Keratinocyte (primary cell): ENCODE measurements at regions not wholly inside any gene's neighbourhood (a gene's known extent, or its start where the extent isn't known, plus 50 kb on each side); places are given as distances from the start of the nearest gene placed in this dataset.

ENCODE experiments used
- DNase-seq: peaks from one replicate; pipeline ENCODE4 v3.0.0-alpha.2; 2011; ENCODE audit warnings: low read depth, missing footprints, low spot score
- FAIRE-seq: peaks from 2 replicates; lab custom pipeline; 2011; peaks lifted over from hg19 to GRCh38; lab: Jason Lieb, UNC
- H2AFZ ChIP-seq: 2 replicates; pipeline ENCODE4 v1.6.0; 2012; ENCODE audit warnings: low read length, control low read depth, inconsistent platforms; ENCODE audit not compliant: control insufficient read depth
- H3K27ac ChIP-seq: 2 replicates; pipeline ENCODE4 v1.5.1; 2011; ENCODE audit warnings: low read length; ENCODE audit not compliant: control insufficient read depth, insufficient read depth
- H3K27me3 ChIP-seq: 3 replicates; pipeline ENCODE4 v1.6.0; 2011; ENCODE audit warnings: low read length; ENCODE audit not compliant: control insufficient read depth, insufficient read depth; ENCODE audit errors: extremely low read depth
- H3K36me3 ChIP-seq, 2 experiments: 2 replicates in 1 of 2; 3 replicates in 1 of 2; pipeline ENCODE4 v1.5.1; 2011; ENCODE audit warnings: low read length in 2 of 2, mild to moderate bottlenecking in 1 of 2; ENCODE audit not compliant: control insufficient read depth in 2 of 2, insufficient read depth in 2 of 2; ENCODE audit errors: extremely low read depth in 1 of 2
- H3K4me1 ChIP-seq: 3 replicates; pipeline ENCODE4 v1.5.1; 2011; ENCODE audit warnings: low read length; ENCODE audit not compliant: control insufficient read depth, insufficient read depth; ENCODE audit errors: extremely low read depth
- H3K4me2 ChIP-seq: 3 replicates; pipeline ENCODE4 v1.6.0; 2011; ENCODE audit warnings: low read depth, low read length; ENCODE audit not compliant: control insufficient read depth, insufficient read depth; ENCODE audit errors: extremely low read depth
- H3K4me3 ChIP-seq, 3 experiments: fragments of 200-600 bp in 1 of 3; sonication (generic) in 1 of 3; 2 replicates in 2 of 3; 3 replicates in 1 of 3; pipeline ENCODE4 v1.5.1; 2011 to 2016; ENCODE audit warnings: low read length in 3 of 3, mild to moderate bottlenecking in 3 of 3, control low read depth in 2 of 3, inconsistent platforms in 1 of 3, low read depth in 1 of 3, mixed read lengths in 1 of 3, mixed run types in 1 of 3, moderate library complexity in 1 of 3; ENCODE audit not compliant: control insufficient read depth in 2 of 3, insufficient read depth in 2 of 3; ENCODE audit errors: extremely low read depth in 1 of 3
- H3K79me2 ChIP-seq: 2 replicates; pipeline ENCODE4 v1.6.0; 2012; ENCODE audit warnings: low read length; ENCODE audit not compliant: control insufficient read depth, insufficient read depth
- H3K9ac ChIP-seq: 3 replicates; pipeline ENCODE4 v1.6.0; 2011; ENCODE audit warnings: low read length; ENCODE audit not compliant: control insufficient read depth, insufficient read depth; ENCODE audit errors: extremely low read depth
- H3K9me1 ChIP-seq: 3 replicates; pipeline ENCODE4 v1.6.0; 2011; ENCODE audit warnings: low read length; ENCODE audit not compliant: control insufficient read depth, insufficient read depth; ENCODE audit errors: extremely low read depth
- H3K9me3 ChIP-seq: 2 replicates; pipeline ENCODE4 v1.5.1; 2012; ENCODE audit warnings: low read depth, low read length; ENCODE audit not compliant: control insufficient read depth
- H4K20me1 ChIP-seq: 3 replicates; pipeline ENCODE4 v1.6.0; 2011; ENCODE audit warnings: low read length; ENCODE audit not compliant: control insufficient read depth, insufficient read depth; ENCODE audit errors: extremely low read depth
- CTCF ChIP-seq, 3 experiments: IDR thresholded peaks in 1 of 3; conservative IDR thresholded peaks in 1 of 3; optimal IDR thresholded peaks in 1 of 3; 2 replicates in 2 of 3; 3 replicates in 1 of 3; pipeline versions ENCODE3 to v1.5.1; 2011; ENCODE audit warnings: low read length in 3 of 3, mild to moderate bottlenecking in 3 of 3, moderate library complexity in 2 of 3, control low read depth in 1 of 3, inconsistent platforms in 1 of 3; ENCODE audit not compliant: insufficient read depth in 2 of 3; ENCODE audit errors: extremely low read depth in 1 of 3
- EZH2 ChIP-seq: IDR thresholded peaks from one replicate; pipeline ENCODE4 v1.6.1; 2012; ENCODE audit warnings: inconsistent platforms, mild to moderate bottlenecking, low read length, moderate library complexity
- dilution Hi-C: fragments of 300-500 bp; cut with MboI; formaldehyde crosslinking; loops from one replicate; pipeline ENCODE4 v1.7.0; 2020; ENCODE audit warnings: low sequenced_read_pairs; ENCODE audit not compliant: extremely low pct_ligation_motif_present

DNA sequence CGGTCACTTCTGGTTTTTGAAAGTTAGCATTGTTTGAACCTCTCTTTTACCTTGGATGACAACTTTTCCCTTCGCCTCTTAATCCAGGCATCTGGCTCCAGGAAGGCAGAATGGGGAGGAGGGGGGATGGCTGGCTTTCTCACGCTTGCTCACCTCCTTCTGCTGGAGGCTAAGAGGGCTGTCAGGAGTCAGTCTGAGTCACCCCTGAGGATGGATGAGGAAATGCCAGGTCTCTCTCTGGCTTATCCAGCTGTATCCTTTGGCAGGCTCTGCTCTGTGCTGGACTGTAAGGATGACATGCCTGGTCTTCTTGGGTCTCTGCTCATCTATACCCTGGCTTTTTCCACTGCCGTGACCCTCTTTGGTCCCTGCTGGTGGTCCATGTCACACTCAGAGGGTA, 142.9 kb upstream of the GYPC start:
- no peak for DNase-seq
- Histone ChIP-seq H3K9me3 (peaks cover 2% of the 10 kb centered on the region), H4K20me1 (no peaks in the 10 kb centered on the region), H3K36me3 (no peaks in the 10 kb centered on the region), H3K4me1 (no peaks in the 10 kb centered on the region), H3K4me3 (no peak overlapping the region), H3K79me2 (no peaks in the 10 kb centered on the region), H3K4me2 (no peak overlapping the region), H3K27me3 (no peaks in the 10 kb centered on the region), H3K9me1 (no peaks in the 10 kb centered on the region), H3K27ac (no peak overlapping the region), H3K9ac (no peak overlapping the region), H2AFZ (no peak overlapping the region)
- dilution Hi-C loops: no loop called here
- TF ChIP-seq EZH2: no peak
- no peak for TF ChIP-seq CTCF (optimal IDR thresholded peaks at IDR 0.05 in 1 of 3, IDR thresholded peaks at IDR 0.05 in 1 of 3, conservative IDR thresholded peaks at IDR 0.05 in 1 of 3; ENCODE audit: extremely low read depth in 1 of 3, insufficient read depth in 2 of 3, low read length in 3 of 3)
- FAIRE-seq: no peak

DNA sequence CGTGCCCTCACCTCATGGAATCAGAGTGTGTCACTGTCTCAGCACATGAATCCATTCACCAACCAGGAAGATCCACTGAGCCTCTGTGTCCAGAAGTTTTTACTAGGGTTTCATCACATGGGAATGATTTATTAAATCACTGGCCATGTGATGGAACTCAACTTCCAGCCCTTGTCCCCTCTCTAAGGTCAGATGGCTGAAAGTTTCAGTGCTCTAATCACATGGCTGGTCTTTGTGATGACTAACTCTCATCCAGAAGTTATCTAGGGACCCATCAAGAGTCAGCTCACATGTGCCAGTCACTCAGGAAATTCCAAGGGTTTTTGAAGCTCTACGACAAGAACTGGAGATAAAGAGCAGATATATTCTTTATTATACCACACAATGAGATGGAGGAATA, 140.5 kb upstream of the GYPC start:
- no peak for DNase-seq
- no peak for TF ChIP-seq CTCF (optimal IDR thresholded peaks at IDR 0.05 in 1 of 3, IDR thresholded peaks at IDR 0.05 in 1 of 3, conservative IDR thresholded peaks at IDR 0.05 in 1 of 3; ENCODE audit: extremely low read depth in 1 of 3, insufficient read depth in 2 of 3, low read length in 3 of 3)
- TF ChIP-seq EZH2: no peak
- H3K27me3 ChIP-seq: no peaks in the 10 kb centered on the region
- H3K4me1 ChIP-seq: no peaks in the 10 kb centered on the region
- FAIRE-seq: no peak
- H3K79me2 ChIP-seq: no peaks in the 10 kb centered on the region
- no peak overlapping the region for H3K4me2 ChIP-seq
- no peak overlapping the region for H3K27ac ChIP-seq
- dilution Hi-C loops: no loop called here
- no peak overlapping the region for H3K9ac ChIP-seq
- H4K20me1 ChIP-seq: no peaks in the 10 kb centered on the region
- H3K36me3 ChIP-seq: no peaks in the 10 kb centered on the region
- H3K4me3 ChIP-seq: no peak overlapping the region
- H3K9me1 ChIP-seq: no peaks in the 10 kb centered on the region
- no peak overlapping the region for H2AFZ ChIP-seq
- H3K9me3 ChIP-seq: peaks cover 4% of the 10 kb centered on the region
